Skin epidermis (tissue), 12 donors: ENCODE measurements at regions not wholly inside any gene's neighbourhood (a gene's known extent, or its start where the extent isn't known, plus 50 kb on each side); places are given as distances from the start of the nearest gene placed in this dataset.

Experiments used
- H3K27ac ChIP-seq, 21 experiments: fragments of 200-600 bp; sonication (generic) in 11 of 21; one replicate each; pipeline ENCODE4 v1.5.0; 2020; ENCODE audit warnings: mild to moderate bottlenecking in 3 of 21, inconsistent platforms in 2 of 21, moderate library complexity in 2 of 21
- H3K4me3 ChIP-seq, 7 experiments: fragments of 200-600 bp; sonication (generic) in 2 of 7; one replicate each; pipeline ENCODE4 v1.5.0; 2020; ENCODE audit warnings: inconsistent platforms in 2 of 7, mild to moderate bottlenecking in 2 of 7, moderate library complexity in 1 of 7

DNA sequence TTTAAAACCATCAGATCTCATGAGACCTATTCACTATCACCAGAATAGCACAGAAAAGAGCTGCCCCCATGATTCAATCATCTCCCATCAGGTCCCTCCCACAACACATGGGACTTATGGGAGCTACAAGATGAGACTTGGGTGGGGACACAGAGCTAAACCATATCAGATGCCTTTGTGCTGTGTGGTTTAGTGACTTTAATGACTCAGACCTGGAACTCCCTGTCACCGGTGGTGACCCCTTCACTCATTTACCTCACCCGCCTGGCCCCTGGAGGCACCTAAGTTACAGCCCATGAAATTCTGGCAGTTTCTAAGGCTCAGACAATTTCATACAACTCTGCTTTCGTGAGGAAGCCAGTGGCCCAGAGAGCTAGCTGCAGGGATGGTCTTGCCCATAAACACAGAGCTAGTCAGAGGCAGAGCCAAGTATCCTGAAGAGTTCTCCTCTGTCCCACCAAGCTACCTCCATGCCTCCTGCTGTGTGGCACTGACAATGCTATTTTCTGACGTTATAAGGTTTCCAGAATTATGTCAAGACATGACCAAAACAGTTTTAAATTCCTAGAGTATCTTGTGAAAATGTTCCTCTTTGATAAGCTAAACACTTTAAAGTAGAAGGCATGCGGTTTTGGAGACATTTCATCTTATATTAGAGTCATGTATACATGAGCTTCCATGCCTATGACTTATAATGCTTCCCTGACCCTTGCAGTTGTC, 231.1 kb upstream of the IL12A start:
- Histone ChIP-seq H3K4me3 (no peak overlapping the region), H3K27ac (no peak overlapping the region)

DNA sequence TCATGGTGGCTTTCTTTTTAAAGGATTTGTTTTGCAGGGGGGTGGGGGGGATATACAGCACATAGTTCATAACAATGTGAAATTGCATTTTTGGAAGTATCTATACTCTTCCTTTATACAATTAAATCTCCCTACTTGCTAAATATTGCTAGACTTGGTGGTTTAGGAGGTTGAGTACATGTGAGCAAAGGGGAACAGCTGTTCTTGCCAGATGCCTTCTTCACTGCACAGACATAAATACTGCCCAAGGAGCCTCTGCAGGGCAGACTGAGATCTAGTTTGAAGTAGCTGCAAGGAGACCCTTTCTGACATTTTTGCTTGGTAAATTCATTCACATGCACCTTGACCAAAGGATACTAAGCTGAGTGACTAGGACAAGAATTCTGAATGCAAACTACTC, 228.6 kb upstream of the IL12A start:
- Histone ChIP-seq H3K27ac (no peak overlapping the region), H3K4me3 (no peak overlapping the region)

DNA sequence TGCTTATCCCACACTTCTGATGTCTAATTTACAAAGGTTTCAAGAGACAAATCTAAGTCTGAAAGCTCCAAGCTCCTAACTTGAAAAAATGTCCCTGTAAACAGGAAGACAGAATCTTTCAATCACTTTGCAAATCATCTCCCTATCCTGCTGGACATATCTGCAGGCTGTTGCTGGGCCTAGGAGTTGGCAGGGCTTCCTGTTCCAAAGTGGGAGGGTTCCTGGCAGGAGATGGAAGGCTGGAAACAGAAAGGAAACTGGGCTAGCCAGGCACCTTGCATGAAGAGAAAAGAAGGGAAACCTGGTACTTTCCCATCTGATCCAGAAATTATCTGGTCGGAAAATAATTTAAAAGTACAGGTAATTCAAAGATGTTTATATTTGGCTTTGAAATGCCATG, 227.3 kb upstream of the IL12A start:
- H3K27ac ChIP-seq: peak overlapping the region in 6 of 21 experiments; percentile 77 to 98 (median 84)

DNA sequence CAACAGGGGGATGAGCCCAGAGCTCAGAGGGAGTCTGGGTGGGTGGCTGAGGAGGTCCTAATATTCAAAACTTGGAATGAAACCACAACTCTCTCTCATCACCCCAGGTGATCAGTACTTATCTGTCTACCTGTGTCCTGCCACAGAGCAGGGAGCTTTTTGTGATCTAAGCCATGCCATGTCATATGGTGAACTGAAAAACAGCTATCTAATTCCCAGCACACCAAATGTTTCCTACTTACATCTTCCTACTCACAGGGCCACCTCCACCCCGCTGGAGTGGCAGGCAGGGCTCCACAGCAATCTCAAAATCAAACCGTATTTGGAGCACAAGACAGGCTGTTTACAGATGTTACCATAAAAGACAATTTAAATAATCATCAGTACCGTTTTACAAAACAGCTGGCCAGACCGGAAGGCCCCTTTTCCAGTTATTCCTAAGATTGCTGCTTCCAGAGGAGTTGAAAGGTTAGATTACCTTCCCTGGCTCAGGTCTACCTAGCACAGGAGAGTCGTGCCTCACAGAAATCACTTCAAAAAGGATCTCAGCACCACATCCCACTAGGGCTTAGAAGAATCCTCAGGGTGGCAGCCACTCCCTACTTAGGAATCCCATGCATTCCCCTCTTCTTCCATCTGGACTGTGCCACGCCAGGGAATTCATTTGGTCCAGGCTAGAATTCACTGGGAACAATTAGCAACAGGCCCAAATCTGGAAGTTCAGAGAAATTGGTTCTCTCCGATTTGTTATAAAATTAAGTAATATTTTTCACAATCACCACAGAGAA, 226.6 kb upstream of the IL12A start:
- H3K4me3 ChIP-seq: no peak overlapping the region
- peak overlapping the region in 12 of 21 experiments; percentile 77 to 98 (median 86) for H3K27ac ChIP-seq

More for the DNA sequence above, 227.3 kb upstream of the IL12A start:
- no peak overlapping the region for H3K4me3 ChIP-seq

DNA sequence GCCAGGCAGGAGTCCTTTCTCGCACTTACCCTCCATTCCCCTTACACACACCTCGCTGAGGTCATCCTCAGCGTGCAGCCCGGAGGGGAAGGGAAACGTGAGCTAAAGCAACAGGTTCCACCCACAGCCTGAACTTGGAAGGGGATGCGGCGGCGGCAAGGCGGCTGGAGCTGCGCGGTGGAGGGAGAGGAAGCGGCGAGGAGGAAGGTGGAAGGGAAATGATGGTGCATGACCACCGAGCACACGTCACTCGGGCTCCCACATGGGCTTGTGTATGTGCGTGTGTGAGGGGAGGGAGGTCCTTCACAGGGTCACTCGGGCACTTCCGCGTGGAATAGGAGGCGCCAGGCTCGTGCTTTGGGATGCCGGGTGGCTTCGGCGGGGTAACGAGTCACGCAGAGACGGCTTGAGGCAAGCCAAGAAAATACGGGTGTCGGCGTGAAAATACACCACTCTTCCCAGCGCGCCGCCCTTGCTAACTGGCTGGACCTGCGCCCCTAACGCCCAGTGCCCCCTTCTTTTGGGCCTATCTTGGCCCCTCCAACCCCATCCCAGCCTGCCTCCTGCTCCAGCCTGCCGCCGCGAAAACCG, 225.5 kb upstream of the IL12A start:
- Histone ChIP-seq H3K27ac (peak overlapping the region; percentile 40 to 98 (median 83)), H3K4me3 (peak overlapping the region; percentile 49 to 64 (median 56))

DNA sequence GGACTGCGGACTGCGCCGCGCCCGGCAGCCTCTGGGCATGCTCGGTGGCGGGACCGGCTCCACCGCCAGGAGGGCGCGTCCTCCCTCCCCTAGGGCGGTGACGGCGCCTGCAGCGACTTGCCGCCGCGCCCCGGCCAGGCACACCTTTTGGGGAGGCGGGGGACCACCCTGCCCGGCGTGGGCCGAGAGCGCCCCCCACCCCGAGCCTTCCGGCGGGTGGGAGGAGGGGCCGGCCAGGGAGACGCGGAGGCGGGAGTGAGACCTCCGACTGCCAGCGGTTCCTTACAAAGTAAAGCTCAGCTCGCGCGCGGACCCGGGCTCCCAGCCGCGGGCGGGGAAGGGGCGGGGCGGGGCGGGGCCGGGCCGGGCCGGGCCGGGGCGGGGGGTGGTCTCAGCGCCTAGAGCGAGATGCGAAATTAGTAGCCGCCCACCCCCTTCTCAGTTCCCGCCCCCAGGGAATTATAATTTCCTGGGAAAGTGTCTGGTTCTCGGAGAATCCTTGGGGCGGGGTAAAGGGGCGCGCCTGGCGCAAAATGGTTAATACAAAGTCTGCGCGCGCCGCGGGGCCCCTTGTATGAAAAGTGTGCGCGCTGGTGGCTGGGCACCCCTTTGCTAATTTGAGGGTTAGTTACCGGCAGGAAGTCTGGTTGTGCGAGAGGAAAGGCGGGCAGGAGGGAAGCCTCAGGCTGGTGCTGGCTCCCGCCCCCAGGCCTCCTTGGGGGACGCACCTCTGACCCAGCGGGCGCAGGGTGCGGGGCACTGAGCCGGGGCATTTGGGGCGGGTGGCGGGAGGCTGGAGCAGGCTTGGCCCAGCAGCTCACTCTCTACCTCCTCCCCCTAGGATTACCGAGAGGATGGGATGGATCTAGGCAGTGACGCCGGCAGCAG, 224.8 kb upstream of the IL12A start:
- Histone ChIP-seq H3K4me3 (peak overlapping the region; percentile 49 to 64 (median 56)), H3K27ac (peak overlapping the region; percentile 62 to 98 (median 83))

DNA sequence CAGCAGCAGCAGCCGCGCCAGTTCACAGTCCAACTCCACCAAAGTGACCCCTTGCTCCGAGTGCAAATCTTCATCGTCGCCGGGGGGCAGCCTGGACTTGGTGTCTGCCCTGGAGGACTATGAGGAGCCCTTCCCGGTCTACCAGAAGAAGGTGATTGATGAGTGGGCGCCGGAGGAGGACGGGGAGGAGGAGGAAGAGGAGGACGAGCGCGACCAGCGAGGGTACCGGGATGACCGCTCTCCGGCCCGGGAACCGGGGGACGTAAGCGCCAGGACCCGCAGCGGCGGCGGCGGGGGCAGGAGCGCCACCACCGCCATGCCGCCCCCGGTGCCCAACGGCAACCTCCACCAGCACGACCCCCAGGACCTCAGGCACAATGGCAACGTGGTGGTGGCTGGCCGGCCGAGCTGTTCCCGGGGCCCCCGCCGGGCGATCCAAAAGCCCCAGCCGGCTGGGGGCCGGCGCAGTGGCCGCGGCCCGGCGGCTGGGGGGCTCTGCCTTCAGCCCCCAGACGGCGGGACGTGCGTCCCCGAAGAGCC, 224.1 kb upstream of the IL12A start:
- Histone ChIP-seq H3K4me3 (peak overlapping the region; percentile 49 to 64 (median 56)), H3K27ac (peak overlapping the region; percentile 62 to 98 (median 83))

DNA sequence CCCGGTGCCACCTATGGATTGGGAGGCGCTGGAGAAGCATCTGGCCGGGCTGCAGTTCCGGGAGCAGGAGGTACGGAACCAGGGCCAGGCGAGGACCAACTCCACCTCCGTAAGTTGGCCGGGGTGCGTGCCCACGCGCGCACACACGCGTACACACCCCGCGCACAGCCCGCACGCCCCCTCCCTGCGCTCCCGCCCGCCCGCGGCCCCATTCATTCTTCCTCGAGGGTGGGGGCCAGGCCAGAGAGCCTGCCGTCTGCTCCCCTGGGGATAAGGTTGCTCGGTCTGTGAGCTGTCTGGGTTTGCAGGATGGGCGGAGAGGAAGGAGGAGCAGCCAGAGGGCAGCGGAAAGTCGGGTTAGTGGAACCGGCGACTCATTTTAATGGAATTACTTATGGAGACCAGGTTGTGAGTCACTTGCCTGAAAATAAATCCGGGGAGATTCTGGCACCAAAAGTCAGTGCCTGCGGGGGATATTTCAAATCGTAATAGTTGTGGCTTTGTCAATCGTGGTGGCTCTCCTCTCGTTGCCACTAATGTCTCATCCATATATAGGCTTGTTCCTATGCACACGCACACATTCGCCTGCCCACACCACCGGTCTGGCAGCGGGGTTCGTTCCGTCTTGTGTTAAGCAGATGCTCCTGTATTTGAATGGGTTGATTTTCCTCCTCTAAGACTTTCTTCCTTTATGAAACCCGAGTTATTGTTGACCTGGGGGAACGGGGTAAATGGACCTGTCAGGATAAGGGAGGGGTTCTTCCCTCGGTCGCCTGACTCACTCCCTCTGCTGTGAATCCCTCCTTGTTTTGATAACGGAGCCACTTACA, 223.4 kb upstream of the IL12A start:
- peak overlapping the region; percentile 49 to 64 (median 56) for H3K4me3 ChIP-seq
- H3K27ac ChIP-seq: peak overlapping the region; percentile 62 to 98 (median 83)

DNA sequence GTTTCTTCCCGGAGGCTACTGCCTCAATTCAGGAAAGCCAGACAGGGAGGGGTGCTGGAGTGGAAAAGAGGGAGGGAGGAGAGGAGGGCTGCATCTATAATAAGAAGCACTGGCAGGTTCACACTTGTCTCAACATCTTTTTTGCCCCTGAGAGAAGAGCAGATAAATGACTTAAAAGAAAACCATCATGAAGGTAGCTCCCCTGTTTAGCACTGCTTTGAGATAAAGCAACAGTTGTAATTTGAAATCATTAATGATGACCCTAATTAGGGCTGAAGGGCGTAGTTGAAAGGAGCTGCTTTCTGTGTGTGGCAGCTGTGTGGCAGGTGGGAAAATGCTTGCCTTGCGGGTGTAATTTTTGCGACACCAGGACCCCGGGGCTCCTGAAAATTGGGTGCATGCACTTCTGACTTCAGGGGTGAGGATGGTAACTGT, 222.8 kb upstream of the IL12A start:
- Histone ChIP-seq H3K27ac (peak overlapping the region in 14 of 21 experiments; percentile 20 to 98 (median 86)), H3K4me3 (peak overlapping the region; percentile 49 to 64 (median 56))

DNA sequence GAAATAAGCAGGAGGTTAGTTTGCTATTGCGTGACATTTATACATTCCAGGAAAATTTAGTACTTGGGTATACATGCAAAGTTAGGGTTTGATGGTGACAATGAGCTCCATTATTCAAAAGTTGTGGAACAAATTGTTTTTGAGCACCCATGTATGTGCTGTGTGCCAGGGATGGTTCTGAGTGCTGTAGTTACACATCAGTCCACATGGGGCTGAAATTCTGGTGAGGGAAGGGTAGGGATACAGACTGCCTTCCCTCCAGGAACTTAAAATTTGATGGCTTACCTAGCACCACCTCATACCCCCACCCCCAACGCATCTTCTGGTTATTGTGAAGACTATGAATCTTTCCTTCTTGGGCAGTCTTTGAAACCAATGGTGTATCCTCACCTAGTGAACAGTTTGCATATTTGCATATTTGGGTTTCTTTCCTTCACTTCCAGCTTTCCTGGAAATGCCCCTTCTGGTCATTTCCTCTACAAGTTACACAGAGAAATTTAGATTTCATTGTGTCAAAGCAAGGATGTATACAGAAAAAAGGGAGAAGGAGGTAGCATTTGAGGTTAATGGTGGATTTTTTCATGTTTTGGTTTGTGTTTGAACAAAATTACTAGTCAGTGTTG, 222.0 kb upstream of the IL12A start:
- H3K27ac ChIP-seq: peak overlapping the region in 3 of 21 experiments; percentile 87 to 96 (median 92)
- H3K4me3 ChIP-seq: peak overlapping the region in 1 of 7 experiments; percentile 56

DNA sequence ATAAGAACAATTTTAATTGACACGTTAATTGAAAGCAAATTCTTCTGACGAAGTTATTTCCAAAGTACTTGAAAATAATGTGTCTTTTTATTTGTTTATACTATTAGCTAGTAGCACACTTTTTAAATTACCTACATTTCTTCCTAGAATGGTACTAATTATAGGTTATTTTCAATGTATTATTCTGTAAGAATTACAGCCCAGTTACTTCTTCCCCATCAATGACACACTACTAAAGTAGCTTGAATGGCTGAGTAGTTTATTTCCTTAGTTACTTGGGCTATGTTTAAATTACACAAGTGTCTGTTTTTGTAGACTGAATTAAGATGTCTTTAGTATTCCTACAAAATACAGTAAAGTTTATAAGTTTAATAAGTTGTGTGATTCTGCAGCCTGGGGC, 217.6 kb upstream of the IL12A start:
- Histone ChIP-seq H3K4me3 (no peak overlapping the region), H3K27ac (no peak overlapping the region)

DNA sequence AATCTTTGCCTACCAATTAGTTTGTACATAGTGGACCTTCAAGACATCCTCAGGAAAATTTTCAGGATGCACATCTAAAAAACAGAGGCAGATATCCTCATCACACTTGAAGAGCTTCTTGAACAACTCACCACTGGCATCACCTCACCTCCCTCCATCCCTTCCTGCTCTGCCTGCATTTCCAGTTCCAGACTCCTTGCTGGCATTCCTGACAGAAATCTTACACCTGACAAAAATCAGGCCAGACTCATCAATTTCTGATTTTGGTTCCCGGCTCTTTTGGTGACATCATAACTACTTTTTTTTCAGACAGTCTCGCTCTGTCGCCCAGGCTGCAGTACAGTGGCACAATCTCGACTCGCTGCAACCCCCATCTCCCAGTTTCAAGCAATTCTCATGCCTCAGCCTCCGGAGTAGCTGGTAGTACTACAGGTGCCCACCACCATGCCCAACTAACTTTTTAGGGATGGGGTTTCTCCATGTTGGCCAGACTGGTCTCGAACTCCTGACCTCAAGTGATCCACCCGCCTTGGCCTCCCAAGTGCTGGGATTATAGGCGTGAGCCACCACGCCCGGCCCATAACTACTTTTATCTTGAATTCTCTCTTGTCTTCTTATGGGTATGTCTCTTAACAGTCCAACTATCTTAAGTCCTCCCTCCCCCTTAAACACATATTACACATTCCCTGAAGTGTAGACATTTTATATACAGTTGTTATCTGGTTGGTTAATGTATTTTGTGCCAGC, 216.6 kb upstream of the IL12A start:
- no peak overlapping the region for H3K4me3 ChIP-seq
- H3K27ac ChIP-seq: no peak overlapping the region

DNA sequence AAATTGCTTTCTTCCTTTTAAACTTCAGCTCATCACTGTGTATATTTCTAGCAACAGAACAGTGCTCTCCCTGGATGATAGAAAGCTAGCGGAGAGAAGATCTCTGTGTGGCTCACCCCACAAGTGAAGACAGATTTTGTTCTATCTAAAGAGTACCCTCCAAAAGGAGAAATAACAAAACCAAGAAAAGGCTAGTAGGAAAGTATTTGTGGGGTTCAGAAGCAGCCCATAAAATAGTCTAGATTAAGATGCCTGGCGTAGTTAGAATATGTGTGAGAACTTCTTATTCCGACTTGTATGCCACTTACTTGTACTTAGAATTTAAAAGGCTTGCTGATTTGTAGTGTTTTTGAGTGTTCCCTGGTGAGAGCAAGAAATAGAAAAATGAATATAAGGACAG, 214.9 kb upstream of the IL12A start:
- H3K27ac ChIP-seq: no peak overlapping the region

DNA sequence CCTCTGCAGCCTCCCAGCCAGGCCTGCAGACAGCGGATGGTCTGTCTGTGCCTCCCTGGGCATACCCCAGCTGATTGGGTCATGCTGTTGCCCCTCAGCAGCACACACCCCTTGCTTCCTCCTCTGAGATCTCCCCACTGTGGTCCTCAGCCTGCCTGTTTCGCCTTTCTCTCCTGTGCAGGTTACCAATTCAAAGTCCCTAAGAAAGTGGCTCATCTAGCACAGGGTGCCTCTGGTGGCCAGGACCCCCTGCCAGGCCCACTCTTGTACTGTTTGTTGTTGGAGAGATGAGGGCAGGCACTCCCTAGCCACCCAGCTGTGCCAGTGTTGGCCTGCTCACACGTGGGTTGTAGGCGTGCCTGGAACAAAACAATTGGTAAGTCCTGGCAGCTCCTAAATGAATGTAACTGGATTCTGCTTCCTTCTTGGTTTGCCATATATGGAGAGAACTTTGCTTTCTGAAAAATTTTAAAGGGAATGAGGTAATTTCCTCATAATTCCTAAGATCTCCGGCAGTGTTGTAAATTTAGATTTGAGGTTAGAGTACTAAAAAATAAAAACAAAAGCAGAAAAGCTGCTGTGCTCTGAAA, 213.2 kb upstream of the IL12A start:
- no peak overlapping the region for H3K4me3 ChIP-seq
- H3K27ac ChIP-seq: peak overlapping the region in 4 of 21 experiments; percentile 39 to 68 (median 58)

More for the DNA sequence above, 214.9 kb upstream of the IL12A start:
- H3K4me3 ChIP-seq: no peak overlapping the region

DNA sequence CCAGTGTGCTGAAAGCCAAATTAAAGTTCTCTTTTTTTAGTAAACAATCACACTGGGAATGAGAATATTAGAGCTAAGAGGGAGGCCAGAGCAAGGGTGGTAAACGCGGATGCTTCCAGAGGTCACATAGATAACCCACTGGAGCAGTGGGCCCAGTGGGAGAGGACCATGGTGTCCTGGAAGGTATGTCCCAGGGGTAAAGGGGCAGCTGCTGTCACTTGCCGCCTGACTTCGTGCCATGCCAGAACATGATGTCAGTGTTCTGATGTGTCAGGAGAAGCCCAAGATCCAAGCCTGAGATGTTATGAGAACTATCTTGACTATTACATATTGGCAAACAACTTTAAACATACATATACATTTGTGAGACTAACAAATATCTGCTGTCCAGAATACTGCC, 211.9 kb upstream of the IL12A start:
- Histone ChIP-seq H3K4me3 (no peak overlapping the region), H3K27ac (peak overlapping the region in 3 of 21 experiments; percentile 16 to 69 (median 17))

DNA sequence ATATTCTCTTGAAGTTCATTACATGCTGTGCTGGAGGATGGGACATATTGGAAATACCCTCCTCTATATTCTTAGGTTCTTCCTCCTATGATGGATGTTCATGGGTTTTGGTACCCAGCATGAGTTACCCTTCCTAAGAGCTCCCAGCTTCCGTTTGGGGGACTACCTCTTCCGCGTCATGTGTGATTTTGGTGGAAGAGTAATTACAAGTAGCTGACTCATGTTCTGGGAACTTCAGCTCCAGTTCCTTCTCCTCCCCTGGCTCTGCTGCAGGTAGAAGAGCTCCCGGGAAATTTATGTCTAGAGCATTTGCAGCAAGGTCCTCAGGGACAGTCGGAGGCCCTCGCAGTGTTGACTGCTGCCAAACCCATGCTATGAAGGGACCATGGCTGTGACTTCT, 208.8 kb upstream of the IL12A start:
- H3K27ac ChIP-seq: no peak overlapping the region
- H3K4me3 ChIP-seq: no peak overlapping the region

DNA sequence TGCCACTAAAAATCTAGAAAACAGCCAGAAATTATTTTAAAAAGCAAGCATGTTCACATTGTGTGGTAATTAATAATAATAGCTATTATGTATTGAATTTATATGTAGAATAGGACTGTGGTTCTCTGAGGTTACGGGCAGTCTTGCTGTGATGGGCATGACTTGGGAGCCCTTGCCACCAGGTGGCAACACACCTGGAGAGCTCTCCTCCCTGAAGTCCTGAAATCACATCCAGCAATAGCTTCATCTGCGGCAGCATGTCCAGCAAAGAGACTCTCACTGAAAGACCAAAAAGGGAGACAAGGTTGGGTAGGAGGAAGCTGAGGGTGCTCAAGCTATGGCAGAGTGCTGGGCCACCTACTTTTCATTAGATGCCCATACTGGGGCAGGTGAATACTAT, 206.8 kb upstream of the IL12A start:
- H3K27ac ChIP-seq: no peak overlapping the region
- H3K4me3 ChIP-seq: no peak overlapping the region
